Spleen (tissue), 11 donors: ENCODE measurements at regions not wholly inside any gene's neighbourhood (a gene's known extent, or its start where the extent isn't known, plus 50 kb on each side); places are given as distances from the start of the nearest gene placed in this dataset.

Experiments
- DNase-seq: peaks from one replicate; pipeline ENCODE4 v3.0.0-alpha.2; 2020
- H3K27ac ChIP-seq, 8 donors: fragments of 200-600 bp; sonication (generic) in 7 of 8; 1 replicate in 4 of 8; 2 replicates in 4 of 8; pipeline versions ENCODE4 v1.5.0 to v1.8.0; 2016 to 2021; ENCODE audit warnings: inconsistent platforms in 4 of 8, mild to moderate bottlenecking in 4 of 8, moderate library complexity in 1 of 8
- H3K27me3 ChIP-seq, 7 donors: fragments of 200-600 bp; sonication (generic) in 6 of 7; replicated peaks in 1 of 7; 1 replicate in 4 of 7; 2 replicates in 3 of 7; pipeline versions ENCODE4 v1.5.0 to v1.8.0; 2016 to 2021; ENCODE audit warnings: inconsistent platforms in 3 of 7, mild to moderate bottlenecking in 1 of 7
- H3K36me3 ChIP-seq, 6 donors: fragments of 200-600 bp; sonication (generic) in 5 of 6; 1 replicate in 4 of 6; 2 replicates in 2 of 6; pipeline versions ENCODE4 v1.5.0 to v1.8.0; 2016 to 2021; ENCODE audit warnings: inconsistent platforms in 2 of 6
- H3K4me1 ChIP-seq, 6 donors: fragments of 200-600 bp; sonication (generic) in 5 of 6; 1 replicate in 3 of 6; 2 replicates in 3 of 6; pipeline versions ENCODE4 v1.5.0 to v1.8.0; 2016 to 2021; ENCODE audit warnings: inconsistent platforms in 3 of 6
- H3K4me3 ChIP-seq, 8 donors: fragments of 200-600 bp; sonication (generic) in 7 of 8; 1 replicate in 4 of 8; 2 replicates in 4 of 8; pipeline versions ENCODE4 v1.5.0 to v1.8.0; 2016 to 2021; ENCODE audit warnings: inconsistent platforms in 4 of 8, mild to moderate bottlenecking in 4 of 8, moderate library complexity in 2 of 8
- H3K9me3 ChIP-seq, 8 donors: fragments of 200-600 bp; sonication (generic) in 7 of 8; 1 replicate in 4 of 8; 2 replicates in 4 of 8; pipeline versions ENCODE4 v1.5.0 to v1.8.0; 2016 to 2021; ENCODE audit warnings: inconsistent platforms in 4 of 8
- CTCF ChIP-seq, 11 experiments: fragments of 200-600 bp in 7 of 11; fragments of 450-650 bp in 4 of 11; sonication (generic) in 4 of 11; IDR thresholded peaks in 8 of 11; conservative IDR thresholded peaks in 3 of 11; 1 replicate in 7 of 11; 2 replicates in 4 of 11; pipeline versions ENCODE4 v1.4.0 to v1.8.0; 2016 to 2021; ENCODE audit warnings: antibody characterized with exemption in 11 of 11, inconsistent platforms in 4 of 11, mild to moderate bottlenecking in 1 of 11
- POLR2A ChIP-seq, 3 donors: fragments of 450-650 bp; IDR thresholded peaks; one replicate each; pipeline ENCODE4 v1.5.1; 2017; ENCODE audit warnings: antibody characterized with exemption in 3 of 3, mild to moderate bottlenecking in 1 of 3
- POLR2AphosphoS5 ChIP-seq, 3 donors: sonication (generic); formaldehyde crosslinking; IDR thresholded peaks; one replicate each; pipeline ENCODE4 v1.5.1; 2017; ENCODE audit warnings: antibody characterized with exemption in 3 of 3
- WGBS, 5 donors: extraction: QIAGEN DNeasy Blood & Tissue Kit in 3 of 5; methylation state at CpG; one replicate each; pipeline versions ENCODE4 v1.1.5 to v1.1.7; 2013 to 2018; 5-methylcytosine and 5-hydroxymethylcytosine counted together
- intact Hi-C: fragments of 100-400 bp; cut with DNase I; formaldehyde crosslinking; loops from one replicate; pipeline ENCODE4 v1.15.0; 2023; ENCODE audit warnings: low total_unique reads
- donor health status: healthy with polysubstance abuse.
- donor health status: DM: no; HTN: no; CAD: no; lungs with moderate emphysema.
- donor health status: DM: no; HTN: no; CAD: no.
- donor health status: Bipolar disorder and iron deficiency.
- donor health status: healthy.
- donor health status: DM: no; HTN: no; CAD: no.
- donor health status: DM: yes; HTN: yes; CAD: no.

DNA sequence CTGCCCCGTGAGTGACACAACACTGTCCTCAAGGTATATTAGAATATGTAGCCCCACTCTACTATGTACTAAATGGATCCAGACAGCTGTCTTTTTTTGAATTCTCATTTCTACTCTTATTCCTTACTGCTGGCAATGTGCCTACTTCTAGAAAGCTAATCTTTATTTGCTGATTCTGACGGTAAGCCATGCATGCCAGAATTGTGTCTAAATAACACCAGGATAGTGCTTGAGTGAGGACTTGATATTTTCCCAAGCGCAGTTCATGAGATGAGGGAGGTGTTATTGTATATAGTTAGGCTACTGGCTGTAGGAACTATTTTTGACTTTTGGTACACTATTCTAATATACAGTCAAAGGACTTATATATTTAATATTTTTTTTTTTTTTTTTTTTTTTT is 316.2 kb upstream of the NAV3 start:
- TF ChIP-seq POLR2AphosphoS5 (IDR thresholded peaks at IDR 0.05) (no peak), POLR2A (IDR thresholded peaks at IDR 0.05) (no peak), CTCF (IDR thresholded peaks at IDR 0.05 in 8 of 11, conservative IDR thresholded peaks at IDR 0.05 in 3 of 11) (no peak)
- DNase-seq = no peak
- H3K36me3 ChIP-seq = no peaks in the 10 kb centered on the region

GRCh38 chr12:77510985-77511384 is 319.7 kb upstream of the NAV3 start:
- no peak overlapping the region for H3K4me3 ChIP-seq
- intact Hi-C loops = no loop called here
- H3K27me3 ChIP-seq = no peaks in the 10 kb centered on the region
- no peaks in the 10 kb centered on the region for H3K4me1 ChIP-seq
- TF ChIP-seq POLR2AphosphoS5 (IDR thresholded peaks at IDR 0.05) = no peak
- TF ChIP-seq CTCF (IDR thresholded peaks at IDR 0.05 in 8 of 11, conservative IDR thresholded peaks at IDR 0.05 in 3 of 11) = no peak
- TF ChIP-seq POLR2A (IDR thresholded peaks at IDR 0.05) = no peak
- H3K9me3 ChIP-seq = peaks cover 0 to 4% (median 0%) of the 10 kb centered on the region in 8 donors
- H3K36me3 ChIP-seq = no peaks in the 10 kb centered on the region
- no peak overlapping the region for H3K27ac ChIP-seq
- DNase-seq = no peak
- WGBS, 5 donors = 69 to 88% (median 73%) methylated on average over 1 of the region's 1 CpG

More for the DNA sequence above, 316.2 kb upstream of the NAV3 start:
- Histone ChIP-seq H3K4me1 (no peaks in the 10 kb centered on the region), H3K4me3 (no peak overlapping the region), H3K27me3 (no peaks in the 10 kb centered on the region), H3K9me3 (peaks cover 0 to 4% (median 0%) of the 10 kb centered on the region in 8 donors), H3K27ac (no peak overlapping the region)
- intact Hi-C loops = no loop called here
- WGBS, 5 donors = 86 to 90% (median 87%) methylated on average over 3 of the region's 3 CpGs

GRCh38 chr12:77504466-77504865 is 326.2 kb upstream of the NAV3 start:
- H3K27me3 ChIP-seq = no peaks in the 10 kb centered on the region
- H3K4me3 ChIP-seq = no peak overlapping the region
- intact Hi-C loops = no loop called here
- WGBS, 5 donors = 77 to 87% (median 83%) methylated on average over 4 of the region's 4 CpGs
- no peak overlapping the region for H3K27ac ChIP-seq
- no peaks in the 10 kb centered on the region for H3K9me3 ChIP-seq
- no peaks in the 10 kb centered on the region for H3K4me1 ChIP-seq
- no peak for TF ChIP-seq CTCF (IDR thresholded peaks at IDR 0.05 in 8 of 11, conservative IDR thresholded peaks at IDR 0.05 in 3 of 11)
- no peak for TF ChIP-seq POLR2AphosphoS5 (IDR thresholded peaks at IDR 0.05)
- TF ChIP-seq POLR2A (IDR thresholded peaks at IDR 0.05) = no peak
- H3K36me3 ChIP-seq = no peaks in the 10 kb centered on the region
- no peak for DNase-seq

DNA sequence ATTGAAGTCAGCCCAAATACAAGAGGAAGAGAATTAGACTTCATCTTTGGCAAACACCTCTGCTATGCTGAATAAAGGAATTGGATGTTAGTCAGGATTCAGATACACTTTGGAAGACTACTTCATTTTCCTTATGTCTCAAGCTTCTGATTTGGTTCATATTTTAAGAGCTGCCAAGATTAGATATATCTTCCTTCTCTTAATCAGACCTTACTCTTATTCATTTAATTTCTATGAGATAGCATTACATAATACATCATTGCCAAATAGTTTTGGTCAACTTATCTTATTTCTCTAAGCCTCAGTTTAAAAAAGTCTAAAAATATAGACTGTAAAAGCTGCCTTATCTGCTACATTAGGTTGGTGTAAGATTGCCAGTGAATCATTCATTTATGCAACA is 330.6 kb upstream of the NAV3 start:
- no peak overlapping the region for H3K4me3 ChIP-seq
- DNase-seq = no peak
- H3K4me1 ChIP-seq = no peaks in the 10 kb centered on the region
- no peak for TF ChIP-seq POLR2AphosphoS5 (IDR thresholded peaks at IDR 0.05)
- TF ChIP-seq POLR2A (IDR thresholded peaks at IDR 0.05) = no peak
- TF ChIP-seq CTCF (IDR thresholded peaks at IDR 0.05 in 8 of 11, conservative IDR thresholded peaks at IDR 0.05 in 3 of 11) = no peak
- intact Hi-C loops = no loop called here
- no peak overlapping the region for H3K27ac ChIP-seq
- H3K9me3 ChIP-seq = no peaks in the 10 kb centered on the region
- no peaks in the 10 kb centered on the region for H3K27me3 ChIP-seq
- no peaks in the 10 kb centered on the region for H3K36me3 ChIP-seq
